Naive thymus-derived CD8-positive, alpha-beta T cell (primary cell): ENCODE measurements at regions not wholly inside any gene's neighbourhood (a gene's known extent, or its start where the extent isn't known, plus 50 kb on each side); places are given as distances from the start of the nearest gene placed in this dataset.
"Not testable (repeated sequence)": the region's sequence is repeated elsewhere in the genome, so short reads cannot be mapped to it uniquely, and the experiment has no call there.

ENCODE experiments used
- ATAC-seq, 2 donors: fragments of 150-1000 bp; cut with Tn5 transposase in 1 of 2; sonication (Bioruptor Pico), chemical (Tn5 transposase) in 1 of 2; 1 replicate in 1 of 2; 2 replicates in 1 of 2; pipeline ENCODE4 v1.10.0; 2021; ENCODE audit warnings: mild to moderate bottlenecking in 2 of 2, moderate library complexity in 2 of 2
- POLR2A ChIA-PET: fragments of 350-600 bp; sonication (Branson Sonifier 250); formaldehyde crosslinking; loops from one replicate; lab custom pipeline; 2021; ENCODE audit warnings: antibody characterized with exemption; lab: Charles Lee
- DNase-seq, 10 donors: peaks; one replicate each; pipeline versions ENCODE4 v3.0.0 to v3.0.0-alpha.2; 2020 to 2022
- H3K27ac Mint-ChIP-seq, 10 donors: one replicate each; pipeline ENCODE4 v1.8.0; 2020 to 2022; ENCODE audit warnings: mild to moderate bottlenecking in 10 of 10, mixed read lengths in 10 of 10, moderate library complexity in 4 of 10, inconsistent platforms in 1 of 10
- H3K27me3 Mint-ChIP-seq, 5 donors: one replicate each; pipeline ENCODE4 v1.8.0; 2021 to 2022; ENCODE audit warnings: mixed read lengths in 5 of 5
- H3K36me3 Mint-ChIP-seq, 3 donors: one replicate each; pipeline ENCODE4 v1.8.0; 2020 to 2022; ENCODE audit warnings: mixed read lengths in 3 of 3, mild to moderate bottlenecking in 2 of 3, inconsistent platforms in 1 of 3
- H3K4me1 Mint-ChIP-seq, 4 donors: one replicate each; pipeline ENCODE4 v1.8.0; 2021 to 2022; ENCODE audit warnings: mixed read lengths in 4 of 4
- H3K4me3 Mint-ChIP-seq, 10 donors: one replicate each; pipeline ENCODE4 v1.8.0; 2020 to 2022; ENCODE audit warnings: mild to moderate bottlenecking in 10 of 10, mixed read lengths in 10 of 10, moderate library complexity in 6 of 10, inconsistent platforms in 1 of 10
- H3K9me3 Mint-ChIP-seq, 9 donors: one replicate each; pipeline ENCODE4 v1.8.0; 2020 to 2022; ENCODE audit warnings: mixed read lengths in 9 of 9, mild to moderate bottlenecking in 3 of 9, inconsistent platforms in 1 of 9, moderate library complexity in 1 of 9

GRCh38 chr3:82643948-82644347 lies 882.5 kb upstream of the GBE1 start:
- POLR2A ChIA-PET, result no interaction called here
- ATAC-seq (no peak), DNase-seq (no peak)
- H3K4me3 Mint-ChIP-seq, result no peak overlapping the region
- no peaks in the 10 kb centered on the region for H3K36me3 Mint-ChIP-seq
- H3K4me1 Mint-ChIP-seq, result no peaks in the 10 kb centered on the region
- H3K9me3 Mint-ChIP-seq, result peaks cover 0 to 19% (median 5%) of the 10 kb centered on the region in 9 donors
- no peaks in the 10 kb centered on the region for H3K27me3 Mint-ChIP-seq
- H3K27ac Mint-ChIP-seq, result no peak overlapping the region

- ATAC-seq, result no peak
- H3K9me3 Mint-ChIP-seq, result peaks cover 0 to 16% (median 8%) of the 10 kb centered on the region in 9 donors
- no peak overlapping the region for H3K4me3 Mint-ChIP-seq
- POLR2A ChIA-PET, result no interaction called here
- H3K4me1 Mint-ChIP-seq, result no peaks in the 10 kb centered on the region
- H3K27ac Mint-ChIP-seq, result no peak overlapping the region
- no peaks in the 10 kb centered on the region for H3K36me3 Mint-ChIP-seq
- no peak for DNase-seq
- no peaks in the 10 kb centered on the region for H3K27me3 Mint-ChIP-seq
Measured at GRCh38 chr3:82641701-82642100, 880.3 kb upstream of the GBE1 start.

GRCh38 chr3:82640254-82640653 lies 878.8 kb upstream of the GBE1 start:
- Mint-ChIP-seq H3K27ac (no peak overlapping the region), H3K27me3 (no peaks in the 10 kb centered on the region), H3K36me3 (no peaks in the 10 kb centered on the region), H3K4me3 (no peak overlapping the region), H3K4me1 (no peaks in the 10 kb centered on the region), H3K9me3 (peaks cover 0 to 19% (median 8%) of the 10 kb centered on the region in 9 donors)
- DNase-seq (no peak), ATAC-seq (no peak)
- POLR2A ChIA-PET, result no interaction called here

- no peaks in the 10 kb centered on the region for H3K27me3 Mint-ChIP-seq
- no peaks in the 10 kb centered on the region for H3K36me3 Mint-ChIP-seq
- H3K9me3 Mint-ChIP-seq, result peaks cover 0 to 18% (median 4%) of the 10 kb centered on the region in 9 donors
- H3K4me3 Mint-ChIP-seq, result no peak overlapping the region
- DNase-seq (no peak), ATAC-seq (no peak)
- H3K4me1 Mint-ChIP-seq, result no peaks in the 10 kb centered on the region
- H3K27ac Mint-ChIP-seq, result no peak overlapping the region
- POLR2A ChIA-PET, result no interaction called here
Measured at GRCh38 chr3:82637574-82637973, 876.1 kb upstream of the GBE1 start.

- no peak for DNase-seq
- peaks cover 0 to 14% (median 2%) of the 10 kb centered on the region in 9 donors for H3K9me3 Mint-ChIP-seq
- H3K27ac Mint-ChIP-seq, result no peak overlapping the region
- POLR2A ChIA-PET, result no interaction called here
- no peaks in the 10 kb centered on the region for H3K36me3 Mint-ChIP-seq
- no peaks in the 10 kb centered on the region for H3K4me1 Mint-ChIP-seq
- no peak for ATAC-seq
- H3K4me3 Mint-ChIP-seq, result no peak overlapping the region
- no peaks in the 10 kb centered on the region for H3K27me3 Mint-ChIP-seq
Measured at GRCh38 chr3:82636177-82636576, 874.7 kb upstream of the GBE1 start.

- DNase-seq (no peak), ATAC-seq (no peak)
- Mint-ChIP-seq H3K4me3 (no peak overlapping the region), H3K27me3 (no peaks in the 10 kb centered on the region), H3K27ac (no peak overlapping the region), H3K4me1 (no peaks in the 10 kb centered on the region), H3K9me3 (peaks cover 2 to 24% (median 8%) of the 10 kb centered on the region in 9 donors), H3K36me3 (no peaks in the 10 kb centered on the region)
- POLR2A ChIA-PET, result no interaction called here
Measured at GRCh38 chr3:82633319-82633718, 871.9 kb upstream of the GBE1 start.

GRCh38 chr3:82629937-82630336 lies 868.5 kb upstream of the GBE1 start:
- POLR2A ChIA-PET, result no interaction called here
- H3K4me3 Mint-ChIP-seq, result no peak overlapping the region
- H3K27ac Mint-ChIP-seq, result no peak overlapping the region
- peaks cover 3 to 24% (median 8%) of the 10 kb centered on the region in 9 donors for H3K9me3 Mint-ChIP-seq
- no peaks in the 10 kb centered on the region for H3K27me3 Mint-ChIP-seq
- DNase-seq (no peak), ATAC-seq (no peak)
- no peaks in the 10 kb centered on the region for H3K4me1 Mint-ChIP-seq
- no peaks in the 10 kb centered on the region for H3K36me3 Mint-ChIP-seq

- DNase-seq (no peak), ATAC-seq (no peak)
- Mint-ChIP-seq H3K4me1 (no peaks in the 10 kb centered on the region), H3K36me3 (no peaks in the 10 kb centered on the region), H3K27ac (no peak overlapping the region), H3K4me3 (no peak overlapping the region), H3K27me3 (no peaks in the 10 kb centered on the region), H3K9me3 (peaks cover 3 to 26% (median 13%) of the 10 kb centered on the region in 9 donors)
- POLR2A ChIA-PET, result no interaction called here
Measured at GRCh38 chr3:82628385-82629014, 867.1 kb upstream of the GBE1 start.

- no peak for ATAC-seq
- no peaks in the 10 kb centered on the region for H3K4me1 Mint-ChIP-seq
- H3K27me3 Mint-ChIP-seq, result no peaks in the 10 kb centered on the region
- H3K4me3 Mint-ChIP-seq, result no peak overlapping the region
- peaks cover 6 to 24% (median 14%) of the 10 kb centered on the region in 9 donors for H3K9me3 Mint-ChIP-seq
- no peak overlapping the region for H3K27ac Mint-ChIP-seq
- DNase-seq, result no peak
- POLR2A ChIA-PET, result no interaction called here
- no peaks in the 10 kb centered on the region for H3K36me3 Mint-ChIP-seq
Measured at GRCh38 chr3:82627733-82628132, 866.3 kb upstream of the GBE1 start.

GRCh38 chr3:82620744-82621143 lies 859.3 kb upstream of the GBE1 start:
- peaks cover 9 to 35% (median 20%) of the 10 kb centered on the region in 9 donors for H3K9me3 Mint-ChIP-seq
- ATAC-seq, H3K27ac Mint-ChIP-seq, POLR2A ChIA-PET, DNase-seq, H3K36me3 Mint-ChIP-seq, H3K27me3 Mint-ChIP-seq, H3K4me3 Mint-ChIP-seq, H3K4me1 Mint-ChIP-seq: not testable (repeated sequence)

GRCh38 chr3:82618594-82618993 lies 857.1 kb upstream of the GBE1 start:
- Mint-ChIP-seq H3K27me3 (no peaks in the 10 kb centered on the region), H3K4me3 (no peak overlapping the region), H3K9me3 (peaks cover 9 to 30% (median 22%) of the 10 kb centered on the region in 9 donors), H3K27ac (no peak overlapping the region), H3K36me3 (peaks cover 0 to 6% (median 0%) of the 10 kb centered on the region in 3 donors), H3K4me1 (no peaks in the 10 kb centered on the region)
- POLR2A ChIA-PET, result no interaction called here
- DNase-seq (no peak), ATAC-seq (no peak)

GRCh38 chr3:82610236-82610635 lies 848.8 kb upstream of the GBE1 start:
- Mint-ChIP-seq H3K9me3 (peaks cover 4 to 36% (median 16%) of the 10 kb centered on the region in 9 donors), H3K27me3 (no peaks in the 10 kb centered on the region), H3K36me3 (peaks cover 0 to 14% (median 0%) of the 10 kb centered on the region in 3 donors), H3K4me3 (no peak overlapping the region), H3K4me1 (no peaks in the 10 kb centered on the region), H3K27ac (no peak overlapping the region)
- POLR2A ChIA-PET, result no interaction called here
- ATAC-seq, result no peak
- DNase-seq, result no peak

GRCh38 chr3:82607391-82607790 lies 845.9 kb upstream of the GBE1 start:
- no peaks in the 10 kb centered on the region for H3K27me3 Mint-ChIP-seq
- H3K4me3 Mint-ChIP-seq, result no peak overlapping the region
- H3K36me3 Mint-ChIP-seq, result peaks cover 0 to 14% (median 0%) of the 10 kb centered on the region in 3 donors
- DNase-seq (no peak), ATAC-seq (no peak)
- POLR2A ChIA-PET, result no interaction called here
- H3K4me1 Mint-ChIP-seq, result no peaks in the 10 kb centered on the region
- H3K9me3 Mint-ChIP-seq, result peaks cover 4 to 35% (median 16%) of the 10 kb centered on the region in 9 donors
- no peak overlapping the region for H3K27ac Mint-ChIP-seq

- Mint-ChIP-seq H3K4me3 (no peak overlapping the region), H3K9me3 (peaks cover 8 to 36% (median 19%) of the 10 kb centered on the region in 9 donors), H3K27me3 (no peaks in the 10 kb centered on the region), H3K36me3 (peaks cover 0 to 7% (median 0%) of the 10 kb centered on the region in 3 donors), H3K27ac (no peak overlapping the region), H3K4me1 (no peaks in the 10 kb centered on the region)
- DNase-seq (no peak), ATAC-seq (no peak)
- POLR2A ChIA-PET, result no interaction called here
Measured at GRCh38 chr3:82596805-82597204, 835.4 kb upstream of the GBE1 start.
